Pancreas (tissue), 10 donors: ENCODE measurements at regions not wholly inside any gene's neighbourhood (a gene's known extent, or its start where the extent isn't known, plus 50 kb on each side); places are given as distances from the start of the nearest gene placed in this dataset.

Source experiments
- ATAC-seq, 4 donors: fragments of 200-7000 bp; cut with Tn5 transposase; one replicate each; pipeline versions ENCODE4 v1.8.0 to v1.9.1; 2020; ENCODE audit warnings: mild to moderate bottlenecking in 4 of 4, moderate library complexity in 4 of 4
- DNase-seq, 6 donors: peaks; one replicate each; pipeline ENCODE4 v3.0.0-alpha.2; 2020
- FAIRE-seq: peaks from 2 replicates; lab custom pipeline; 2012; peaks lifted over from hg19 to GRCh38; lab: Jason Lieb, UNC
- H3K27ac ChIP-seq, 4 donors: fragments of 200-600 bp; sonication (generic); 1 replicate in 3 of 4; 2 replicates in 1 of 4; pipeline versions ENCODE4 v1.5.0 to v1.8.0; 2020
- H3K27me3 ChIP-seq, 4 donors: fragments of 200-600 bp; one replicate each; pipeline ENCODE4 v1.8.0; 2021
- H3K36me3 ChIP-seq, 3 donors: fragments of 200-600 bp; sonication (generic) in 1 of 3; one replicate each; pipeline versions ENCODE4 v1.5.0 to v1.8.0; 2020 to 2021
- H3K4me1 ChIP-seq, 3 donors: fragments of 200-600 bp; one replicate each; pipeline ENCODE4 v1.8.0; 2021
- H3K4me3 ChIP-seq, 4 donors: fragments of 200-600 bp; sonication (generic) in 2 of 4; one replicate each; pipeline versions ENCODE4 v1.5.0 to v1.8.0; 2020 to 2021
- H3K9me3 ChIP-seq, 4 donors: fragments of 200-600 bp; one replicate each; pipeline ENCODE4 v1.8.0; 2021
- WGBS, 2 donors: extraction: QIAGEN DNeasy Blood & Tissue Kit; methylation state at CpG; one replicate each; pipeline ENCODE4 v1.1.7; 2013; 5-methylcytosine and 5-hydroxymethylcytosine counted together
- intact Hi-C, 3 donors: fragments of 100-400 bp; cut with DNase I; formaldehyde crosslinking; loops; one replicate each; pipeline versions ENCODE4 v1.11.1 to v1.14.2; 2022
- TF ChIP-seq, protein P1 (sequence below), 4 donors: fragments of 200-600 bp; sonication (generic) in 3 of 4; IDR thresholded peaks; one replicate each; pipeline versions ENCODE4 v1.5.0 to v1.8.0; 2021; ENCODE audit warnings: antibody characterized with exemption in 4 of 4
- donor health status: healthy with polysubstance abuse.
- donor health status: DM: no; HTN: no; CAD: no; lungs with moderate emphysema.
- donor health status: DM: no; HTN: no; CAD: no.
- donor health status: control.
- donor health status: control.
- donor health status: Bipolar disorder and iron deficiency.
- donor health status: DM: yes; HTN: yes; CAD: no.
- donor health status: DM: no; HTN: no; CAD: no.
- donor health status: DM: no; HTN: no; CAD: no.
- donor health status: DM: yes; HTN: yes; CAD: no.

DNA sequence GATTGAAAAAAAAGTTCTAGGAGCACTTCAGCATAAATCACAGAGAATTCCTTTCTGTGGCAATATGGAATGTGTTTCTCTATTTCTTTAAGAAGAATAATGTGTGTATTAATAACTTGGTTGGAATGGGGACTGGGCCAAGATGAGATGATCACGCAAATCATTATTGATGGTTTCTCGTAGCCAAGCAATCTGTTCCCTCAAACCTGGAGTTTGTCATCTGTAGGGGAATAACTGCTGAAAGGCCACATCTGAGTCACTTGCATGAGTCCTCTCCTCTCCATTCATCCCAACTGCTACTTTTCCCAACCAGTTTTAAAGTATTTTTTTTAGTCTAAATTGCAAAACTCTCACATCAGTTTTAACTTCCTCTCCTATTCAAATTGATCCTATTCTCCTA is 480.4 kb downstream of the PLPP3 start:
- no peak for FAIRE-seq

DNA sequence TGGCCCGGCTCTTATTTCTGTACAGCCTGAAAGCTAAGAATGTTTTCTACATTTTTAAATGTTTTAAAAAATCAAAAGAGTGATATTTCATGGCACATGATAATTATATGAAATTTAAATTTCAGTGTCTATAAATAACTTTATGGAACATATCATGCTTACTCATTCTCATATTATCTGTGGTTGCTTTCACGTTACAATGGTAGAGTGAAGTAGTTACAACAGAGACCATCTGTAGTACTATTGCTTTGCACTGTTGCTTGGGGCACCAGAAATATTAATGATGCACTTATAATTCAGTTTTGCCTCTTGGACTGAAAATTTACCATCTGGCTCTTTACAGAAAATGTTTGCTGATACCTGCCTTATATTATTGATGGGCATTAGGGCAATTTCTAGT is 481.6 kb downstream of the PLPP3 start:
- intact Hi-C loops, result no loop called here
- TF ChIP-seq, protein P1, sequence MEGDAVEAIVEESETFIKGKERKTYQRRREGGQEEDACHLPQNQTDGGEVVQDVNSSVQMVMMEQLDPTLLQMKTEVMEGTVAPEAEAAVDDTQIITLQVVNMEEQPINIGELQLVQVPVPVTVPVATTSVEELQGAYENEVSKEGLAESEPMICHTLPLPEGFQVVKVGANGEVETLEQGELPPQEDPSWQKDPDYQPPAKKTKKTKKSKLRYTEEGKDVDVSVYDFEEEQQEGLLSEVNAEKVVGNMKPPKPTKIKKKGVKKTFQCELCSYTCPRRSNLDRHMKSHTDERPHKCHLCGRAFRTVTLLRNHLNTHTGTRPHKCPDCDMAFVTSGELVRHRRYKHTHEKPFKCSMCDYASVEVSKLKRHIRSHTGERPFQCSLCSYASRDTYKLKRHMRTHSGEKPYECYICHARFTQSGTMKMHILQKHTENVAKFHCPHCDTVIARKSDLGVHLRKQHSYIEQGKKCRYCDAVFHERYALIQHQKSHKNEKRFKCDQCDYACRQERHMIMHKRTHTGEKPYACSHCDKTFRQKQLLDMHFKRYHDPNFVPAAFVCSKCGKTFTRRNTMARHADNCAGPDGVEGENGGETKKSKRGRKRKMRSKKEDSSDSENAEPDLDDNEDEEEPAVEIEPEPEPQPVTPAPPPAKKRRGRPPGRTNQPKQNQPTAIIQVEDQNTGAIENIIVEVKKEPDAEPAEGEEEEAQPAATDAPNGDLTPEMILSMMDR (IDR thresholded peaks at IDR 0.05), result no peak
- Histone ChIP-seq H3K4me1 (no peaks in the 10 kb centered on the region), H3K4me3 (no peak overlapping the region), H3K27ac (no peak overlapping the region), H3K9me3 (no peaks in the 10 kb centered on the region), H3K27me3 (no peaks in the 10 kb centered on the region), H3K36me3 (no peaks in the 10 kb centered on the region)
- ATAC-seq, result no peak
- FAIRE-seq, result no peak
- WGBS, 2 donors, result 88% methylated on average over 2 of the region's 2 CpGs
- no peak for DNase-seq

More for the DNA sequence above, 480.4 kb downstream of the PLPP3 start:
- DNase-seq (no peak), ATAC-seq (no peak)
- 77 to 79% methylated on average over 2 of the region's 2 CpGs for WGBS, 2 donors
- H3K27ac ChIP-seq, result no peak overlapping the region
- H3K4me1 ChIP-seq, result no peaks in the 10 kb centered on the region
- no peaks in the 10 kb centered on the region for H3K36me3 ChIP-seq
- TF ChIP-seq, protein P1 (IDR thresholded peaks at IDR 0.05), result no peak
- no peaks in the 10 kb centered on the region for H3K27me3 ChIP-seq
- intact Hi-C loops, result no loop called here
- H3K9me3 ChIP-seq, result peaks cover 0 to 3% (median 0%) of the 10 kb centered on the region in 4 donors
- H3K4me3 ChIP-seq, result no peak overlapping the region

DNA sequence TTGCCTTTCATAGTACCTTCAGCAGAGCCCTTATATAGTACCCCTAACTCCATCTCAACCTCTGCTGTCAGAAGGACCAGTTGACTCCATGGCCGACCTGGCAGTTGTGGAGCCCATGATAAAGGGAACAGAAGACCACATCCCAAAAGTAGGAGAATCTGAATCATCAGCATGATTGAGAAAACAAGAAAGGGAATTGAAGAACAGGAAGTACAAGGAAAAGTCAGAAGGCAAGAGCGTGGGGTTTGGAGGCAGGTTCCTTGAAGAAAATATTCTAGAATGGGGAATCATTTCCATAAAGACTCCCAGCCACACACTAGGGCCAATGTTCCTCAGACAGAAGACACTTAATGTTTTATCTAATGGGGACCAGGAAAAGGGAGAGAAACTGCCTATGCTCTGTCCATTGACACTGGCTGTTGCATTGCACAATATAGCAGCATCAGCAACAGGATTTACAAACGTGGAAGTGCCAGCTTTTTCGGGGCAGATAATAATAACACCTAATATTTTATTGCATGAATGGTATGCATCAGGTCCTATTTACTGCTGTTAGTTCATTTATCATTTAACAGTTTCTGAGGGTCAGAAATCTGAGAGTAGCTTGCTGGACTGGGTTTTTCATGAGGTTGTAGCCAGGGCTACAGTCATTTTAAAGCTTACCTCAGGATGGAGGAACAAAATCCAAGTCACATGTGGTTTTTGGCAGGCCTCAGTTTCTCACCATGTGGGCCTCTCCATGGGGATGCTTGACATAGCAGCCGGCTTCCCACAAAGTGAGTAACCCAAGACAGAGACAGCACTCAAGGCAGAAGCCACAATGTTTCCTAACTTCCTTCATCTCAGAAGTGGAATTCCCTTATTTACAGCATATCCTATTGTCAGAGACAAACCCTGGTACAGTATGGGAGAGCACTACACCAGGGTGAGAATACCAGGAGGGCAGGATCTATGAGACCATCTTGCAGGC is 483.4 kb downstream of the PLPP3 start:
- DNase-seq (no peak), FAIRE-seq (no peak), ATAC-seq (peak in 3 of 4 donors; percentile 38 to 42 (median 40))
- TF ChIP-seq, protein P1 (IDR thresholded peaks at IDR 0.05), result no peak
- WGBS, 2 donors, result 66 to 83% methylated on average over 5 of the region's 5 CpGs
- Histone ChIP-seq H3K27me3 (no peaks in the 10 kb centered on the region), H3K9me3 (no peaks in the 10 kb centered on the region), H3K4me1 (no peaks in the 10 kb centered on the region), H3K27ac (no peak overlapping the region), H3K4me3 (no peak overlapping the region), H3K36me3 (no peaks in the 10 kb centered on the region)
- intact Hi-C loops, result no loop called here

DNA sequence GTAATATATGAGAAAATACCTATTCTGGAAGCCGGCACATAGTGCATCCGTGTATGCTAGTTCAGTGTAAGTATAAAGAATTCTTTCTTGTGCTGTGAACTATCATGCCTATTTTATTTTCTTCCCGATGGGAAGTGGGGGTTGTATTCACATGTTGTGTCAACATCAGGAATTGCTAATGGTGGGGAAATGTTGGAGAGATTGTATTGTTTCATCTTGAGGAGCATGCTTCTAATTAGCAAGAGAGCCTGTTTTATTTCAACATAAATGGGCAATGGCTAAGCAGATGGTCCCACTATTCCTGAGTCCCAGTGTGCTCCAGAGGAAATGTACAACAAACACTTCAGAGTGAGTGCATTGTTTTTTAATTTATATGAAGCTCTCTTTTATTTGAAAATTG is 485.2 kb downstream of the PLPP3 start:
- no peak for FAIRE-seq
- H3K4me1 ChIP-seq, result no peaks in the 10 kb centered on the region
- no peak for ATAC-seq
- 60 to 62% methylated on average over 3 of the region's 3 CpGs for WGBS, 2 donors
- H3K4me3 ChIP-seq, result no peak overlapping the region
- no peak overlapping the region for H3K27ac ChIP-seq
- TF ChIP-seq, protein P1 (IDR thresholded peaks at IDR 0.05), result no peak
- no peak for DNase-seq
- no peaks in the 10 kb centered on the region for H3K9me3 ChIP-seq
- H3K36me3 ChIP-seq, result no peaks in the 10 kb centered on the region
- intact Hi-C loops, result no loop called here
- no peaks in the 10 kb centered on the region for H3K27me3 ChIP-seq
